ENCODE measurements at regions not wholly inside any gene's neighbourhood (a gene's known extent, or its start where the extent isn't known, plus 50 kb on each side); places are given as distances from the start of the nearest gene placed in this dataset.
"Not testable (repeated sequence)": the region's sequence is repeated elsewhere in the genome, so short reads cannot be mapped to it uniquely, and the experiment has no call there.

GRCh38 chr18:5704847-5705246 lies 161.1 kb upstream of the EPB41L3 start:
- Mint-ChIP-seq H3K4me3 (ENCODE audit: unreplicated experiment) (no peak overlapping the region), H3K36me3 (ENCODE audit: unreplicated experiment) (no peaks in the 10 kb centered on the region), H3K9me3 (ENCODE audit: unreplicated experiment) (no peaks in the 10 kb centered on the region), H3K4me1 (ENCODE audit: unreplicated experiment) (no peaks in the 10 kb centered on the region), H3K27ac (ENCODE audit: unreplicated experiment) (no peak overlapping the region), H3K27me3 (ENCODE audit: unreplicated experiment) (no peaks in the 10 kb centered on the region)
- no peak for DNase-seq (ENCODE audit: extremely low spot score, unreplicated experiment)
- no peak for TF ChIP-seq CTCF (IDR thresholded peaks at IDR 0.05)

GRCh38 chr18:5702016-5702415 lies 158.2 kb upstream of the EPB41L3 start:
- not testable (repeated sequence) for DNase-seq (ENCODE audit: extremely low spot score, unreplicated experiment); H3K27ac Mint-ChIP-seq (ENCODE audit: unreplicated experiment); H3K9me3 Mint-ChIP-seq (ENCODE audit: unreplicated experiment); H3K27me3 Mint-ChIP-seq (ENCODE audit: unreplicated experiment); H3K4me3 Mint-ChIP-seq (ENCODE audit: unreplicated experiment); H3K4me1 Mint-ChIP-seq (ENCODE audit: unreplicated experiment); H3K36me3 Mint-ChIP-seq (ENCODE audit: unreplicated experiment)

GRCh38 chr18:5693699-5694294 lies 150.0 kb upstream of the EPB41L3 start:
- Mint-ChIP-seq H3K27me3 (ENCODE audit: unreplicated experiment) (peaks cover 5% of the 10 kb centered on the region), H3K27ac (ENCODE audit: unreplicated experiment) (no peak overlapping the region), H3K36me3 (ENCODE audit: unreplicated experiment) (no peaks in the 10 kb centered on the region), H3K9me3 (ENCODE audit: unreplicated experiment) (no peaks in the 10 kb centered on the region), H3K4me1 (ENCODE audit: unreplicated experiment) (no peaks in the 10 kb centered on the region), H3K4me3 (ENCODE audit: unreplicated experiment) (no peak overlapping the region)
- DNase-seq (ENCODE audit: extremely low spot score, unreplicated experiment), result no peak
- no peak for TF ChIP-seq CTCF (IDR thresholded peaks at IDR 0.05)

GRCh38 chr18:5678779-5679406 lies 135.1 kb upstream of the EPB41L3 start:
- no peak overlapping the region for H3K4me3 Mint-ChIP-seq (ENCODE audit: unreplicated experiment)
- TF ChIP-seq CTCF (IDR thresholded peaks at IDR 0.05), result no peak
- no peaks in the 10 kb centered on the region for H3K4me1 Mint-ChIP-seq (ENCODE audit: unreplicated experiment)
- H3K9me3 Mint-ChIP-seq (ENCODE audit: unreplicated experiment), result no peaks in the 10 kb centered on the region
- no peaks in the 10 kb centered on the region for H3K36me3 Mint-ChIP-seq (ENCODE audit: unreplicated experiment)
- H3K27ac Mint-ChIP-seq (ENCODE audit: unreplicated experiment), result no peak overlapping the region
- DNase-seq (ENCODE audit: extremely low spot score, unreplicated experiment), result no peak
- H3K27me3 Mint-ChIP-seq (ENCODE audit: unreplicated experiment), result peaks cover 4% of the 10 kb centered on the region

- H3K27me3 Mint-ChIP-seq (ENCODE audit: unreplicated experiment), result peaks cover 4% of the 10 kb centered on the region
- no peak overlapping the region for H3K4me3 Mint-ChIP-seq (ENCODE audit: unreplicated experiment)
Measured at GRCh38 chr18:5678278-5678677, 134.5 kb upstream of the EPB41L3 start.

More at GRCh38 chr18:5678278-5678677, 134.5 kb upstream of the EPB41L3 start:
- no peak for TF ChIP-seq CTCF (IDR thresholded peaks at IDR 0.05)
- Mint-ChIP-seq H3K9me3 (ENCODE audit: unreplicated experiment) (no peaks in the 10 kb centered on the region), H3K36me3 (ENCODE audit: unreplicated experiment) (no peaks in the 10 kb centered on the region), H3K27ac (ENCODE audit: unreplicated experiment) (no peak overlapping the region), H3K4me1 (ENCODE audit: unreplicated experiment) (no peaks in the 10 kb centered on the region)
- DNase-seq (ENCODE audit: extremely low spot score, unreplicated experiment), result no peak
